ENCODE measurements at regions not wholly inside any gene's neighbourhood (a gene's known extent, or its start where the extent isn't known, plus 50 kb on each side); places are given as distances from the start of the nearest gene placed in this dataset.
"Not testable (repeated sequence)": the region's sequence is repeated elsewhere in the genome, so short reads cannot be mapped to it uniquely, and the experiment has no call there.

DNA sequence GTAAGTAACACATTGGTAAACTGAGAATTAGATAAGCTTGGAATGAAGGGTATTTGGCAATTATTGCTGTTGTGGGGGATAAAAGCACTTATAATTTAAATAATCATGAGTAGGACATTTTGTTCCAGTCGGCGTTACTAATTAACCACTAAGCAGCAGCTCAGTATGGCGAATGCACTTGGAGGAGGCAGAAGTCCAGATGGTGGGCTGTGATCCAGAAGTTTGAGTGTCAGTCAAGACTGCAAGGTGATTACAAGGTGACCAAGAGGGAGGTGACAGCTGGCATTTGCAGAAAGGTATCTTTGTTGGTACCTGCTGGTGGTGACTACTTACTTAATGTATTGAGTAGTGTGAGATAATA lies 643.6 kb upstream of the FAM98A start:
- FAIRE-seq: no peak

DNA sequence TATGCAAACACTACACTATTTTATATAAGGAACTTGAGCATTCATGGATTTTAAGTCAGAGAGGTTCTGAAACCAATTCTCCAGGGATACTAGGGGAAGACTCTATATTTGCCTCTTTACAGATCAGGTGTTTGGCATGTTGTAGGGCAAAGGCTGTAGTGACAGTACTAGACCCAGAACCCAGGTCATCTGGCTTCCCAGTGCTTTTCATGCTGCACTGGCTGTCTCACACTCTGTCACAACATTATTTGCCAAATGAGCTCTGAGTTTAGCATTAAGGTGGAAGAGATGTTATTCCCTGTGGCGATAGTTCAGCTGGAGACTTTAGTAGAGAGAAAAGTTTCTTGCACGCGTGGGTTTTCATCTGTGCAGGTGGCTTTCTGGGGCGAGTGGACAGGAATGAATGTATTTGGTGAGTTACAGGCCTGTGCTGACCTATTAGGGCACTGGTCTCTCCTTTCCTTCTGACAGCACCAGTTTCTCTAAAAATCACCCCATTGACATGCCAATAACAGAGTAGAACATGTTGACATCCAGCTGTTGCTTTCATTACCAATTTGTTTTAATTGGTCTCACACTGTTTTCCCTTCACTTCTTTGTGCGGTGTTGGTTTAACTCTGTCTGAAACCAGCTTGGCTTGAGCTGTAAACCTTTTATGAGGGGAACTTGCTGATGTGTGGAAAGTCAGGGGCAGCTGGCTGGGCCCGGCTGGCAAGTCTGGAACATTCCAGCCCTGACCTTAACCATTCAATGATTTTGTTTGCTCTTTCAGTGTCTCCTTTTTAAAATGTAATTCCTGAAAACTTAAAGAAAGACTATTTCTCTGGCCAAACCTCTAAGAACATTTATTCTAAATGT lies 643.0 kb upstream of the FAM98A start:
- no peak for FAIRE-seq

GRCh38 chr2:34239511-34239910 lies 640.4 kb upstream of the FAM98A start:
- FAIRE-seq: no peak

- no peak for FAIRE-seq
These were observed 635.7 kb upstream of the FAM98A start for GRCh38 chr2:34234823-34235222.

DNA sequence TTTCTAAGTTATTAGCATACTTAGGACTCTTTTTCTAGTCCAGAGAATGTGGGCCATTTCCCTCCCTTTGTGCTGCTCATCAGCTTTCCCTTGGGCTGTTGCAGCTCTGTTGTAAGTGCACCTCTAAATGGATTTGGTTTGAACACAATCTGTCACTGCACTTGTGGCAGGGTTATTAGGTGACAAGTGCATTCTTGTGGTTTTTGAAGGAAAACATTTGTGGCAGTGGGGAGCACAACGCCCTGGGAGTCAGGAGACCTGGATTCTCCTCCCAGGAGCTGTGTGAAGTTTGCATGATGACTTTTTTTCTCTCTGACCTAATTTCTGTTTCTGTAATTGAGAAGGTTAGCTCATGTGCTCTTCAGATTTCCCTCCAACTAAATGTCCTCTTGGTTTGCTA lies 630.9 kb upstream of the FAM98A start:
- FAIRE-seq: no peak

GRCh38 chr2:34215174-34215573 lies 616.1 kb upstream of the FAM98A start:
- no peak for FAIRE-seq

- FAIRE-seq: not testable (repeated sequence)
These were observed 611.3 kb upstream of the FAM98A start for GRCh38 chr2:34210382-34210781.

DNA sequence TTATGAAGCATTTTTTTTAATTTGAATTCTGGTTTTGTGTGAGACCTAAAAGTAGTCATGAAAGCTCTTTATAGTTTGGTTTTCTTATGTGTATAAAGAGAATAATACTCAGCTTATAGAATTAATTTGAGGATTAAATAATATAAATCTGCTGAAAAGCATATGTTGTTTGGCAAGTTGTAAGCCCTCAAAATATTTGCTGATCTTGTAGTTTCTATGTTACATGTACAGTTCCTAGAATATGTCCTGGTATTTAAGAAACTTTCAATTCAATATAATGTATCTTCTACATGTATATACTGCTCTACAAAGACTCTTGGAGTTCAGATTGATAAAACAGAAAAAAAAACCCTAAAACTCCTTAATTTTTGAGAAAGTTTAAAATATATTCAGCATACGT lies 605.5 kb upstream of the FAM98A start:
- no peak for FAIRE-seq

GRCh38 chr2:34201099-34201498 lies 602.0 kb upstream of the FAM98A start:
- no peak for FAIRE-seq

- FAIRE-seq: no peak
These were observed 600.9 kb upstream of the FAM98A start for GRCh38 chr2:34199971-34200370.

DNA sequence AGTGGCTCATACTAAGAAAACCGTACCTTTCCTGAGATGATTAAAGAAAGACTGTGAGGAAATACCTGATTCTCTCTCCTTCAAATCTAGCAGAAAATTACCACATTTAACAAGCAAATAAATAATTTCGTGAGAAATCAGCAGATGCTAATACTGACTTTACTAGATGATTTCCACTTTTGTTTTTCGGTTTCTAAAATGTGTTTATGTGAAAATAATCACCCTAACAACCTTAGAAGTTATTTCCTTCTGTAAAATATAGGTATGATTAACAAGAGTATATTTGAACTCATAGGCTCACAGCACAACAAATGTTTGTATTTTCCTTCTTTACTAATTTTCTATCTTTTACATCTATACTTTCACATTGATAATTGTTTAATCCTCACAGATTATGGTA lies 594.1 kb upstream of the FAM98A start:
- FAIRE-seq: no peak

DNA sequence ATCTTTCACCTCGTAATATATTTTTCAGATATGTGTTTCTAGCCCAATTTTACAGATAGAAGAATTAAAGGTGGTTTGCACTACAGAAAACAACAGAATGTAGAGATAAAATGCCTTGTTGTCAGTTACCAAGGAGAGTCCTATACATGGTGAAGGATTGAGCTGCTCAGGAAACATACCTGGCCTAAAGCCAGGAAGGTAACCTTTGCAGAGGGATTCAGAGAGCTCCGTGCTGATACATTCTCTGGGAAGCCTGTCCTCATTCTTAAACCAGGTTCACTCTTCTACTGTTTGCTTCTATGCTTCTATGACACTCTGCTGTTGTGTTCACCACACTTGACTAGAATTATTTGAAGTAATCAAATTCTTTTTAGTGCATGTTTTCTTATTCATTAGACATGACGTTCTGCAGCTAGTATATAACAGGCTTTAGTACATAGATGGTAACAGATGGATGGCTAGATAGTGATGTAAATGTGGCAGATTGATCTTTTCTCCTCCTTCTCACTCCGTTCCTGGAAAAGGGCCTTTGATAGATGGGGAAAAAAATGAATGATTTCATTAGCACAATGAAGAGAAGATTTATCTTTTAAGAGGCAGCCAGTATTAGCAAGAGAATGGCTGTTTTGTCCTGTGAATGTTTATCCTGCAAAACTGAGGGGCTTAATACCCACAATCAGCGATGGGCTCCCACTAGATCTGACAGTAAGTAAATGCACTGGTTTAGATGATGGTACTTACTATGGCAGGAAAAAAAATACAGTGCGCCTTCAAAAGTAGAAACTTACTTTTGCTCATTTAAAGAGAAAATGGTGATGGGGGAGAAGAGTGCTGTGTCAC lies 589.6 kb upstream of the FAM98A start:
- no peak for FAIRE-seq

DNA sequence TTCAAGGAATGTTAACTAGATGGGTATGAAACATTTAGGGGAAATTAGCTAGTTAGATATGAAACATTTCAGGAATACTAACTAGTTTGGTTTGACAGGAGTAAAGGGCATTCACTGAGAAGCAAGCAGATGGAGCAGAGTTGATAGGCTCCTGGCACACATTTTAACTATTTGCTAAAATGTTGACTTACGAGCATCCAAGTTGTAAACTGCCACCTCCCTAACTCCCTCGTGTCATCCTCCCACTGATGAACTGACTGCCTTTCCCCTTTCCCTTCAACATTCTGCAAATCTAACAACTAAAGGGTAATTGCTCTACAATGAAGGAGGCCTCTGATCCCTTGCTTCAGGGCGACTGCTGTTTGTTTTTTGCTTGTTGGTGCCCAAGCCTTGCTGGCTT lies 580.4 kb upstream of the FAM98A start:
- FAIRE-seq: no peak

DNA sequence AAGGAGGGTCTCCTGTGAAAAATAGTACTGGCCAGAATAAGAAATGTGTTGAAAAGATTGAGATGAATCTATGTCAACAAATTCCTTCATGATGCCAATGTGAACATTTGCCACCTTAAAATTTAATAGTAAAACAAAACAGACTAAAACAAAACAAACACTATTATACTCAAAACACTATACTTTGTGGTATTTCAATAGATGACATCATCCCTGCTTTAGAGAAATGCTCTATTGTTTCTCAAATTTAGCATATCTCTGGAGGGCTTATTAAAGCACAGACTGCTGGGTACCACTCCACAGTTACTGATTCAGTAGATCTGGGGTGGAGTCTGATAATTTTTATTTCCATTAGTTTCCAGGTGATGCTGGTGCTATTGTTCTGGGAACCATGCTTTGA lies 579.4 kb upstream of the FAM98A start:
- FAIRE-seq: no peak

DNA sequence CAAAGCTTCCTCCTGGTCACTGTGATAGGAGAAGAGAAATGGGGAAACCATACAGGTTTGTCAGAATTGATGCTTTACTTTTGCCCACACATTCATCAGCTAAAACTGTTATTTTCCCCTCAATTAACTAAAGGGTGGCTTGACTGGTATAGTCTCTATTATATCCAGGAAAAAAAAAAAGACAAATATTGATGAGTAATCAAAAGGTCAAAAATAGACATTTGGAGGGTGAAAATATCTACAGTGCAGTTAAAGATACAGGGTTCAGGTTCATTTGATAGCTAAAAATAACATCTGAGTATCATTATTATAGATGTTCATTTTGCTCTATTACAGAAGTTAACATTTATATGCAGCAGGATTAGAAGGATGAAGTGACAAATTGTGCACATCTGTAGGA lies 577.6 kb upstream of the FAM98A start:
- FAIRE-seq: no peak

GRCh38 chr2:34174506-34174905 lies 575.4 kb upstream of the FAM98A start:
- FAIRE-seq: no peak

DNA sequence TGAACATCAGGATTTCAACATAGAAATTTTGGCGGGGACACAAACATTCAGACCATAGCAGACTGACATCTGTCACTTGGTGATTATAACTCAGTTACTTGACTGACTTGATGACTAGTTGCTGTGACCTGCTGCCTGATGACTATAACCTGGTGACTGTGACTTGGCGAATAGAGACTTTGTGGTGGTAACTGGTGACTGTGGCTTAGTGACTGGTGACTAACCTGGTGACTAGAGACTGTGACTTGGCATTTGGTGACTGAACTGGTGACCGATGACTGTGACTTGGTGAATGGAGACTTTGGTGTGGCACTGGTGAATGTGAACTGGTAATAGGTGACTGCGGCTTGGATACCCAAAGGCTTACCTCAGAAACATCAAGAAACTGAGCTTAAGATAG lies 563.1 kb upstream of the FAM98A start:
- no peak for FAIRE-seq

- FAIRE-seq: no peak
These were observed 562.5 kb upstream of the FAM98A start for GRCh38 chr2:34161549-34161948.

- no peak for FAIRE-seq
These were observed 560.8 kb upstream of the FAM98A start for GRCh38 chr2:34159901-34160300.

DNA sequence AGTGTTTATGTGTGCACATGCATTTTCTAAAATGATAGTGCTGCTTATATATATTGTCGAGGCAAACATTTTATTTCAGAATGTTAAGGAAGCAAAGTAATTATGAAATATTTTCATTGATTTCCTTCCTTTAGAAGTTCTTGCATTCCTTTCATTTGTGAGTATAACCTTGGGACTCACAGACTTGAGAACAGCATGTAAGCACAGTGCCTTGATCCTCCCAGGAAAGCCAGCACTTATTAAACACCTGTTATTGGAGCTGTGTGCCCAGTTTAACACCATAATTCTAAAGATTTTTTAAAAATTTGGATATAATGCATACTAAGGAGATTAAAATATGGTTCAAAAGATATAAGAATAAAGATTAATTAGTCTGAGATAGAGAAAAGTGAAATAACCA lies 554.4 kb upstream of the FAM98A start:
- FAIRE-seq: no peak

DNA sequence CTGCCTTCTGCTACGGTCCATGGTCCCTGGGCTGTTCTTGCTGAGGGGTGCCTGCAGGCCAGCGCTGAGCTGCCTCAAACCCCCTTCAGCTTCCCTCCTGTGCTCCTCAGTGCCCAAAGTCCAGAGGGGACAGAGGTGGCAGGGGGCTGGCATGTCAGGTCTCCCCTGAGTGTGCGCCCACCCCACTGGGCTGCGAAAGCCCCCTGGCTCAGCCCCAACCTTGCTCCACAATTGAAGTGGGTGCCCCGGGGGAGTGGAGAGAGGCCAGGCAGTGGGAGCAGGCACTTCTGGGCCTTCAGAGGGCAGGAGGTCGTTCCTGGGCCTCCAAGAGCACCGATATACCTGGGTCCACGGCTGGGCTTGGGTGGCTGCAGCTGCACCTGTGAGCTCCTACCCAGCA lies 548.7 kb upstream of the FAM98A start:
- FAIRE-seq: no peak

DNA sequence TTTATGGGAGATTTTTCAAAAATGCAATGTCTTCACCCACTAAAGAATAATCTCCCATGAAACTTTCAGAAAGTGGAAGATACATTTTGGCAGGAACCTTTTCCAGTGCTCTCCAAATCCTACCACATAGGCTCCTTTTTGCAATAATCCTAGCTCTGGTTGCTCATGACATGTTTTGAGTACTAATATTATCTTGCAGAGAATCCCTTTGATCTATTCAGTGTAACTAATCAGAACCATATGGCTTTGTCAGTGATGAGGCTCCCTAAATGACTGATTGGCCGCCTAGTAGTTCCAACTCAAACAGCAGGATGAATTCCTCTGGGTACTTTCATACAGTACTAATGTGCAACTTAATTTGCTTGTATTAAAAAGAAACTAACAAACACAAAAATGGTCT lies 544.0 kb upstream of the FAM98A start:
- no peak for FAIRE-seq

DNA sequence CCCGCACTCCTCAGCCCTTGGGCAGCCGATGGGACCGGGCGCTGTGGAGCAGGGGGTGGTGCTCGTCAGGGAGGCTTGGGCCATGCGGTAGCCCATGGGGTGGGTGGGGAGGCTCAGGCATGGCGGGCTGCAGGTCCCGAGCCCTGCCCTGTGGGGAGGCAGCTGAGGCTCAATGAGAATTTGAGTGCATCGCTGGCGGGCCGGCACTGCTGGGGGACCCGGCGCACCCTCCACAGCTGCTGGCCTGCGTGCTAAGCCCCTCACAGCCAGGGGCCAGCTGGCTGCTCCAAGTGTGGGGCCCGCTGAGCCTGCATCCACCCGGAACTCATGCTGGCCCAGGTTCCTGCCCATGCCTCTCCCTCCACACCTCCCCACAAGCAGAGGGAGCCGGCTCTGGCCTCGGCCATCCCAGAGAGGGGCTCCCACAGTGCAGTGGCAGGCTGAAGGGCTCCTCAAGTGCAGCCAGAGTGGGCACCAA lies 543.5 kb upstream of the FAM98A start:
- FAIRE-seq: not testable (repeated sequence)

DNA sequence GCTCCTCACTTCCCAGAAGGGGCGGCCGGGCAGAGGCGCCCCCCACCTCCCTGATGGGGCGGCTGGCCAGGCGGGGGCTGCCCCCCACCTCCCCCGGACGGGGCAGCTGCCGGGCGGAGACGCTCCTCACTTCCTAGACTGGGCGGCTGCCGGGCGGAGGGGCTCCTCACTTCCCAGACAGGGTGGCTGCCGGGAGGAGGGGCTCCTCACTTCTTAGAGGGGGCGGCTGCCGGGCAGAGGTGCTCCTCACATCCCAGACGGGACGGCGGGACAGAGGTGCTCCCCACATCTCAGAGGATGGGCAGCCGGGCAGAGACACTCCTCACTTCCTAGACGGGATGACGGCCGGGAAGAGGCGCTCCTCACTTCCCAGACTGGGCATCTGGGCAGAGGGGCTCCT lies 534.0 kb upstream of the FAM98A start:
- FAIRE-seq: not testable (repeated sequence)

Data from colon (tissue), 2 donors.